Ectodermal cell (in vitro differentiated cells): ENCODE measurements at regions not wholly inside any gene's neighbourhood (a gene's known extent, or its start where the extent isn't known, plus 50 kb on each side); places are given as distances from the start of the nearest gene placed in this dataset.
"Not testable (repeated sequence)": the region's sequence is repeated elsewhere in the genome, so short reads cannot be mapped to it uniquely, and the experiment has no call there.

Source experiments
- H3K27ac ChIP-seq: 2 replicates; pipeline ENCODE4 v1.7.0; 2013; ENCODE audit warnings: mild to moderate bottlenecking, low read depth, low read length; ENCODE audit not compliant: insufficient read depth, poor library complexity, severe bottlenecking
- H3K27me3 ChIP-seq: 2 replicates; pipeline ENCODE4 v1.7.0; 2013; ENCODE audit warnings: mild to moderate bottlenecking, low read length; ENCODE audit not compliant: insufficient read depth, control insufficient read depth, poor library complexity, severe bottlenecking
- H3K36me3 ChIP-seq: one replicate; pipeline ENCODE4 v1.7.0; 2013; ENCODE audit warnings: low read length; ENCODE audit not compliant: control insufficient read depth, insufficient read depth
- H3K4me1 ChIP-seq: one replicate; pipeline ENCODE4 v1.7.0; 2013; ENCODE audit warnings: low read length; ENCODE audit not compliant: control insufficient read depth, insufficient read depth
- H3K4me3 ChIP-seq: 2 replicates; pipeline ENCODE4 v1.7.0; 2013; ENCODE audit warnings: low read depth, low read length, control low read depth; ENCODE audit not compliant: insufficient read depth
- H3K9me3 ChIP-seq: 2 replicates; pipeline ENCODE4 v1.7.0; 2013; ENCODE audit warnings: mild to moderate bottlenecking, low read length, moderate library complexity; ENCODE audit not compliant: control insufficient read depth
- WGBS, 2 experiments: methylation state at CpG; one replicate each; pipeline ENCODE4 v1.1.7; 2013; ENCODE audit warnings: missing lambda C conversion rate in 2 of 2; 5-methylcytosine and 5-hydroxymethylcytosine counted together

- Histone ChIP-seq H3K27ac (no peak overlapping the region), H3K36me3 (no peaks in the 10 kb centered on the region), H3K27me3 (no peaks in the 10 kb centered on the region), H3K4me3 (no peak overlapping the region), H3K4me1 (no peaks in the 10 kb centered on the region), H3K9me3 (no peaks in the 10 kb centered on the region)
- WGBS, 2 experiments = 95 to 96% methylated on average over 1 to 2 of the region's 2 CpGs
Measured at GRCh38 chr20:7772371-7772770, 167.9 kb downstream of the HAO1 start.

- no peaks in the 10 kb centered on the region for H3K4me1 ChIP-seq
- H3K27ac ChIP-seq = no peak overlapping the region
- 94 to 100% methylated on average over 2 of the region's 2 CpGs for WGBS, 2 experiments
- H3K4me3 ChIP-seq = no peak overlapping the region
- no peaks in the 10 kb centered on the region for H3K9me3 ChIP-seq
- no peaks in the 10 kb centered on the region for H3K36me3 ChIP-seq
- no peaks in the 10 kb centered on the region for H3K27me3 ChIP-seq
Measured at GRCh38 chr20:7773511-7773910, 166.7 kb downstream of the HAO1 start.

GRCh38 chr20:7775072-7775471 is 165.2 kb downstream of the HAO1 start:
- H3K4me3 ChIP-seq = no peak overlapping the region
- H3K4me1 ChIP-seq = no peaks in the 10 kb centered on the region
- 81 to 90% methylated on average over 2 of the region's 2 CpGs for WGBS, 2 experiments
- no peaks in the 10 kb centered on the region for H3K27me3 ChIP-seq
- no peak overlapping the region for H3K27ac ChIP-seq
- no peaks in the 10 kb centered on the region for H3K9me3 ChIP-seq
- no peaks in the 10 kb centered on the region for H3K36me3 ChIP-seq

- no peaks in the 10 kb centered on the region for H3K4me1 ChIP-seq
- H3K27ac ChIP-seq = no peak overlapping the region
- no peaks in the 10 kb centered on the region for H3K9me3 ChIP-seq
- H3K36me3 ChIP-seq = no peaks in the 10 kb centered on the region
- no peak overlapping the region for H3K4me3 ChIP-seq
- H3K27me3 ChIP-seq = no peaks in the 10 kb centered on the region
- 81 to 97% methylated on average over 1 to 2 of the region's 2 CpGs for WGBS, 2 experiments
Measured at GRCh38 chr20:7776148-7776547, 164.1 kb downstream of the HAO1 start.

- Histone ChIP-seq H3K36me3 (no peaks in the 10 kb centered on the region), H3K4me1 (no peaks in the 10 kb centered on the region), H3K27ac (no peak overlapping the region), H3K27me3 (no peaks in the 10 kb centered on the region), H3K4me3 (no peak overlapping the region), H3K9me3 (no peaks in the 10 kb centered on the region)
- WGBS, 2 experiments = 89 to 100% methylated on average over 2 of the region's 2 CpGs
Measured at GRCh38 chr20:7790189-7790588, 150.1 kb downstream of the HAO1 start.

GRCh38 chr20:7792150-7792869 is 147.9 kb downstream of the HAO1 start:
- H3K9me3 ChIP-seq = no peaks in the 10 kb centered on the region
- WGBS, 2 experiments = 89 to 93% methylated on average over 4 of the region's 4 CpGs
- H3K4me1 ChIP-seq = no peaks in the 10 kb centered on the region
- H3K4me3 ChIP-seq = no peak overlapping the region
- no peaks in the 10 kb centered on the region for H3K36me3 ChIP-seq
- no peaks in the 10 kb centered on the region for H3K27me3 ChIP-seq
- H3K27ac ChIP-seq = no peak overlapping the region

- Histone ChIP-seq H3K4me1 (no peaks in the 10 kb centered on the region), H3K9me3 (no peaks in the 10 kb centered on the region), H3K36me3 (no peaks in the 10 kb centered on the region), H3K27ac (no peak overlapping the region), H3K27me3 (no peaks in the 10 kb centered on the region), H3K4me3 (no peak overlapping the region)
Measured at GRCh38 chr20:7798176-7798575, 142.1 kb downstream of the HAO1 start.

- H3K9me3 ChIP-seq = no peaks in the 10 kb centered on the region
- no peaks in the 10 kb centered on the region for H3K27me3 ChIP-seq
- H3K4me3 ChIP-seq = no peak overlapping the region
- 89 to 91% methylated on average over 1 of the region's 1 CpG for WGBS, 2 experiments
- no peaks in the 10 kb centered on the region for H3K36me3 ChIP-seq
- H3K4me1 ChIP-seq = no peaks in the 10 kb centered on the region
- no peak overlapping the region for H3K27ac ChIP-seq
Measured at GRCh38 chr20:7799862-7800261, 140.4 kb downstream of the HAO1 start.

GRCh38 chr20:7803411-7804151 is 136.7 kb downstream of the HAO1 start:
- H3K27me3 ChIP-seq, H3K36me3 ChIP-seq, H3K4me1 ChIP-seq, H3K9me3 ChIP-seq, H3K4me3 ChIP-seq, H3K27ac ChIP-seq: not testable (repeated sequence)
- 89 to 91% methylated on average over 52 of the region's 52 CpGs for WGBS, 2 experiments

GRCh38 chr20:7806831-7807230 is 133.4 kb downstream of the HAO1 start:
- no peak overlapping the region for H3K27ac ChIP-seq
- no peaks in the 10 kb centered on the region for H3K36me3 ChIP-seq
- no peak overlapping the region for H3K4me3 ChIP-seq
- H3K27me3 ChIP-seq = no peaks in the 10 kb centered on the region
- H3K9me3 ChIP-seq = no peaks in the 10 kb centered on the region
- WGBS, 2 experiments = 73 to 84% methylated on average over 4 of the region's 4 CpGs
- H3K4me1 ChIP-seq = no peaks in the 10 kb centered on the region
